Hepatocyte (in vitro differentiated cells): ENCODE measurements at regions not wholly inside any gene's neighbourhood (a gene's known extent, or its start where the extent isn't known, plus 50 kb on each side); places are given as distances from the start of the nearest gene placed in this dataset.

Source experiments
- DNase-seq: peaks from one replicate; pipeline ENCODE4 v3.0.0-alpha.2; 2016; ENCODE audit warnings: low spot score
- H2AFZ ChIP-seq: fragments of 200-600 bp; sonication (generic); 2 replicates; pipeline ENCODE4 v1.6.0; 2016; ENCODE audit warnings: antibody characterized with exemption, mild to moderate bottlenecking
- H3K27ac ChIP-seq: fragments of 200-600 bp; sonication (generic); 2 replicates; pipeline ENCODE4 v1.5.1; 2016; ENCODE audit warnings: mild to moderate bottlenecking
- H3K27me3 ChIP-seq: fragments of 200-600 bp; sonication (generic); 2 replicates; pipeline ENCODE4 v1.6.1; 2016
- H3K36me3 ChIP-seq: fragments of 200-600 bp; sonication (generic); replicated peaks from 2 replicates; pipeline ENCODE4 v1.5.1; 2016; ENCODE audit warnings: low read depth; ENCODE audit not compliant: insufficient read depth
- H3K4me1 ChIP-seq: fragments of 200-600 bp; sonication (generic); 2 replicates; pipeline ENCODE4 v1.5.1; 2016; ENCODE audit warnings: mild to moderate bottlenecking, moderate library complexity; ENCODE audit not compliant: insufficient read depth
- H3K4me2 ChIP-seq: fragments of 200-600 bp; sonication (generic); 2 replicates; pipeline ENCODE4 v1.6.0; 2016
- H3K4me3 ChIP-seq: fragments of 200-600 bp; sonication (generic); 2 replicates; pipeline ENCODE4 v1.5.1; 2016; ENCODE audit warnings: mild to moderate bottlenecking
- H3K79me2 ChIP-seq: fragments of 200-600 bp; sonication (generic); 2 replicates; pipeline ENCODE4 v1.6.0; 2017; ENCODE audit warnings: mild to moderate bottlenecking
- H3K9me2 ChIP-seq: fragments of 200-600 bp; sonication (generic); replicated peaks from 2 replicates; pipeline ENCODE4 v1.6.0; 2017; ENCODE audit warnings: mild to moderate bottlenecking; ENCODE audit not compliant: insufficient read depth
- H3K9me3 ChIP-seq: fragments of 200-600 bp; sonication (generic); 2 replicates; pipeline ENCODE4 v1.5.1; 2016; ENCODE audit warnings: low read depth, mild to moderate bottlenecking
- H4K20me1 ChIP-seq: fragments of 200-600 bp; sonication (generic); 2 replicates; pipeline ENCODE4 v1.6.0; 2016; ENCODE audit warnings: mild to moderate bottlenecking; ENCODE audit not compliant: insufficient read depth, poor library complexity, severe bottlenecking
- CTCF ChIP-seq: fragments of 200-600 bp; sonication (generic); IDR thresholded peaks from 2 replicates; pipeline ENCODE4 v1.5.1; 2016; ENCODE audit warnings: antibody characterized with exemption, mild to moderate bottlenecking; ENCODE audit not compliant: poor library complexity
- EZH2 ChIP-seq: fragments of 200-600 bp; sonication (generic); IDR thresholded peaks from 2 replicates; pipeline ENCODE4 v1.6.1; 2016; ENCODE audit warnings: antibody characterized with exemption, mild to moderate bottlenecking, borderline replicate concordance
- EZH2phosphoT487 ChIP-seq: fragments of 200-600 bp; sonication (generic); IDR thresholded peaks from one replicate; pipeline ENCODE4 v1.6.1; 2018; ENCODE audit warnings: antibody characterized with exemption, mild to moderate bottlenecking, low read depth, moderate library complexity; ENCODE audit not compliant: unreplicated experiment, severe bottlenecking
- WGBS: methylation state at CpG from one replicate; pipeline ENCODE4 v1.1.6; 2016; ENCODE audit warnings: low lambda C conversion rate; ENCODE audit errors: missing lambda C conversion rate; 5-methylcytosine and 5-hydroxymethylcytosine counted together

GRCh38 chr22:35138521-35138920 is 72.6 kb downstream of the ISX start:
- TF ChIP-seq EZH2phosphoT487: no peak
- TF ChIP-seq CTCF: no peak
- TF ChIP-seq EZH2: no peak

GRCh38 chr22:35140879-35141745 is 75.2 kb downstream of the ISX start:
- Histone ChIP-seq H3K36me3 (no peaks in the 10 kb centered on the region), H3K9me2 (no peaks in the 10 kb centered on the region), H3K4me1 (no peaks in the 10 kb centered on the region), H3K4me2 (no peak overlapping the region), H4K20me1 (no peaks in the 10 kb centered on the region), H3K9me3 (no peaks in the 10 kb centered on the region), H2AFZ (no peak overlapping the region), H3K27ac (no peak overlapping the region), H3K27me3 (no peaks in the 10 kb centered on the region), H3K79me2 (no peaks in the 10 kb centered on the region), H3K4me3 (no peak overlapping the region)
- 58% methylated on average over 12 of the region's 12 CpGs for WGBS
- DNase-seq: peak; percentile 50
- TF ChIP-seq EZH2phosphoT487 (no peak), CTCF (peak; percentile 44)

More at GRCh38 chr22:35138521-35138920, 72.6 kb downstream of the ISX start:
- DNase-seq: no peak
- Histone ChIP-seq H3K9me3 (no peaks in the 10 kb centered on the region), H4K20me1 (no peaks in the 10 kb centered on the region), H3K36me3 (no peaks in the 10 kb centered on the region), H3K9me2 (no peaks in the 10 kb centered on the region), H3K79me2 (no peaks in the 10 kb centered on the region), H3K27ac (no peak overlapping the region), H3K27me3 (no peaks in the 10 kb centered on the region), H2AFZ (no peak overlapping the region), H3K4me1 (peaks cover 23% of the 10 kb centered on the region), H3K4me2 (no peak overlapping the region), H3K4me3 (no peak overlapping the region)
- 96% methylated on average over 5 of the region's 5 CpGs for WGBS

- Histone ChIP-seq H3K27me3 (peaks cover 8% of the 10 kb centered on the region), H3K4me1 (no peaks in the 10 kb centered on the region), H3K9me2 (no peaks in the 10 kb centered on the region), H3K4me2 (no peak overlapping the region), H3K9me3 (no peaks in the 10 kb centered on the region), H2AFZ (no peak overlapping the region), H3K27ac (no peak overlapping the region), H3K79me2 (no peaks in the 10 kb centered on the region), H3K4me3 (no peak overlapping the region), H3K36me3 (no peaks in the 10 kb centered on the region), H4K20me1 (no peaks in the 10 kb centered on the region)
- DNase-seq: no peak
- WGBS: 83% methylated on average over 2 of the region's 2 CpGs
- no peak for TF ChIP-seq EZH2phosphoT487
- TF ChIP-seq EZH2: no peak
- no peak for TF ChIP-seq CTCF
Measured at GRCh38 chr22:35148381-35148780, 82.4 kb downstream of the ISX start.
